HEK293 (cell line): ENCODE measurements at regions not wholly inside any gene's neighbourhood (a gene's known extent, or its start where the extent isn't known, plus 50 kb on each side); places are given as distances from the start of the nearest gene placed in this dataset.

Source experiments
- CTCF ChIA-PET: fragments of 350-600 bp; formaldehyde crosslinking; extraction: SDS; loops from one replicate; lab custom pipeline; 2021; ENCODE audit warnings: antibody characterized with exemption; lab: Yijun Ruan, JAX
- POLR2A ChIA-PET: fragments of 300-600 bp; formaldehyde crosslinking; extraction: SDS; loops from one replicate; lab custom pipeline; 2020; ENCODE audit warnings: antibody characterized with exemption, inconsistent platforms; lab: Yijun Ruan, JAX
- H3K27ac ChIP-seq: fragments of 200-500 bp; sonication (Bioruptor generic); 2 replicates; pipeline ENCODE4 v1.5.1; 2014; ENCODE audit warnings: low read depth, low read length, control low read depth, inconsistent platforms; ENCODE audit errors: extremely low read depth
- H3K36me3 ChIP-seq, 2 experiments: fragments of 200-500 bp in 1 of 2; sonication (Bioruptor generic) in 1 of 2; 1 replicate in 1 of 2; 2 replicates in 1 of 2; pipeline ENCODE4 v1.5.1; 2014 to 2017; ENCODE audit warnings: inconsistent platforms in 2 of 2, low read length in 2 of 2; ENCODE audit not compliant: control insufficient read depth in 2 of 2, insufficient read depth in 1 of 2
- H3K4me1 ChIP-seq: fragments of 200-500 bp; sonication (Bioruptor generic); 2 replicates; pipeline ENCODE4 v1.5.1; 2014; ENCODE audit warnings: mild to moderate bottlenecking, low read length, inconsistent platforms; ENCODE audit not compliant: control insufficient read depth, insufficient read depth
- H3K4me3 ChIP-seq: 2 replicates; pipeline ENCODE4 v1.5.1; 2011; ENCODE audit warnings: low read depth, mild to moderate bottlenecking, control low read depth, low read length, moderate library complexity
- H3K9me3 ChIP-seq: fragments of 200-500 bp; sonication (Bioruptor generic); 2 replicates; pipeline ENCODE4 v1.5.1; 2014; ENCODE audit warnings: low read depth, low read length, inconsistent platforms; ENCODE audit not compliant: control insufficient read depth, insufficient read depth
- EGR2 ChIP-seq: fragments of 450-650 bp; formaldehyde crosslinking; IDR thresholded peaks from 2 replicates; pipeline ENCODE4 v1.5.1; 2016; ENCODE audit warnings: low read depth, missing biosample characterization, missing genetic modification characterization
- INSM2 ChIP-seq: fragments of 450-650 bp; formaldehyde crosslinking; IDR thresholded peaks from 2 replicates; pipeline ENCODE4 v1.5.1; 2016; ENCODE audit warnings: missing biosample characterization, missing genetic modification characterization
- KLF9 ChIP-seq: fragments of 450-650 bp; formaldehyde crosslinking; IDR thresholded peaks from 2 replicates; pipeline ENCODE4 v1.5.1; 2016; ENCODE audit warnings: missing biosample characterization, missing genetic modification characterization, low read depth
- OSR2 ChIP-seq: fragments of 450-650 bp; formaldehyde crosslinking; IDR thresholded peaks from 2 replicates; pipeline ENCODE4 v1.5.1; 2016; ENCODE audit warnings: missing biosample characterization, missing genetic modification characterization
- PRDM1 ChIP-seq: fragments of 450-650 bp; formaldehyde crosslinking; IDR thresholded peaks from 2 replicates; pipeline ENCODE4; 2016; ENCODE audit warnings: missing biosample characterization, missing genetic modification characterization
- SP2 ChIP-seq: fragments of 450-650 bp; formaldehyde crosslinking; IDR thresholded peaks from 2 replicates; pipeline ENCODE4 v1.5.1; 2016; ENCODE audit warnings: missing biosample characterization, missing genetic modification characterization
- ZBTB26 ChIP-seq: fragments of 450-650 bp; formaldehyde crosslinking; optimal IDR thresholded peaks from 2 replicates; pipeline ENCODE3; 2016; ENCODE audit warnings: missing biosample characterization, mild to moderate bottlenecking, missing genetic modification characterization
- ZBTB48 ChIP-seq: fragments of 450-650 bp; formaldehyde crosslinking; IDR thresholded peaks from 2 replicates; pipeline ENCODE4 v1.5.1; 2016; ENCODE audit warnings: missing biosample characterization, missing genetic modification characterization
- ZBTB6 ChIP-seq: fragments of 450-650 bp; formaldehyde crosslinking; IDR thresholded peaks from 2 replicates; pipeline ENCODE4 v1.5.1; 2017; ENCODE audit warnings: missing biosample characterization, missing genetic modification characterization
- ZEB2 ChIP-seq: fragments of 450-650 bp; formaldehyde crosslinking; IDR thresholded peaks from 2 replicates; pipeline ENCODE4 v1.5.1; 2016; ENCODE audit warnings: missing biosample characterization, missing genetic modification characterization
- ZIC2 ChIP-seq: fragments of 450-650 bp; formaldehyde crosslinking; IDR thresholded peaks from 2 replicates; pipeline ENCODE4 v1.5.1; 2016; ENCODE audit warnings: missing biosample characterization, missing genetic modification characterization
- ZNF114 ChIP-seq: fragments of 450-650 bp; formaldehyde crosslinking; IDR thresholded peaks from 2 replicates; pipeline ENCODE4 v1.5.0; 2017; ENCODE audit warnings: missing biosample characterization, missing genetic modification characterization
- ZNF157 ChIP-seq: fragments of 450-650 bp; formaldehyde crosslinking; IDR thresholded peaks from 2 replicates; pipeline ENCODE4 v1.5.1; 2016; ENCODE audit warnings: missing biosample characterization, missing genetic modification characterization
- ZNF184 ChIP-seq: fragments of 450-650 bp; IDR thresholded peaks from 2 replicates; pipeline ENCODE4 v1.5.1; 2018; ENCODE audit warnings: missing biosample characterization, mild to moderate bottlenecking, missing genetic modification characterization
- ZNF335 ChIP-seq: fragments of 450-650 bp; formaldehyde crosslinking; conservative IDR thresholded peaks from 2 replicates; pipeline ENCODE4 v1.5.1; 2016; ENCODE audit warnings: missing biosample characterization, missing genetic modification characterization
- ZNF354C ChIP-seq: fragments of 450-650 bp; formaldehyde crosslinking; IDR thresholded peaks from 2 replicates; pipeline ENCODE4 v1.5.1; 2016; ENCODE audit warnings: missing biosample characterization, missing genetic modification characterization, low read depth, borderline replicate concordance
- ZNF366 ChIP-seq: fragments of 450-650 bp; formaldehyde crosslinking; conservative IDR thresholded peaks from 2 replicates; pipeline ENCODE4 v1.5.1; 2016; ENCODE audit warnings: missing biosample characterization, missing genetic modification characterization
- ZNF398 ChIP-seq: fragments of 450-650 bp; formaldehyde crosslinking; IDR thresholded peaks from 2 replicates; pipeline ENCODE4 v1.5.1; 2017; ENCODE audit warnings: missing biosample characterization, missing genetic modification characterization
- ZNF596 ChIP-seq: fragments of 450-650 bp; IDR thresholded peaks from 2 replicates; pipeline ENCODE4 v1.5.0; 2018; ENCODE audit warnings: missing biosample characterization, mild to moderate bottlenecking, missing genetic modification characterization, moderate library complexity
- ZNF600 ChIP-seq: fragments of 450-650 bp; formaldehyde crosslinking; IDR thresholded peaks from 2 replicates; pipeline ENCODE4 v1.5.1; 2016; ENCODE audit warnings: missing biosample characterization, missing genetic modification characterization
- ZNF658 ChIP-seq: fragments of 450-650 bp; formaldehyde crosslinking; IDR thresholded peaks from 2 replicates; pipeline ENCODE4; 2016; ENCODE audit warnings: missing biosample characterization, missing genetic modification characterization
- ZNF660 ChIP-seq: fragments of 450-650 bp; IDR thresholded peaks from 2 replicates; pipeline ENCODE4 v1.5.1; 2018; ENCODE audit warnings: missing biosample characterization, mild to moderate bottlenecking, missing genetic modification characterization
- ZNF677 ChIP-seq: fragments of 450-650 bp; IDR thresholded peaks from 2 replicates; pipeline ENCODE4 v1.5.0; 2018; ENCODE audit warnings: missing biosample characterization, mild to moderate bottlenecking, missing genetic modification characterization, moderate library complexity
- ZNF701 ChIP-seq: fragments of 450-650 bp; formaldehyde crosslinking; IDR thresholded peaks from 2 replicates; pipeline ENCODE4 v1.5.1; 2016; ENCODE audit warnings: missing biosample characterization, missing genetic modification characterization
- ZNF792 ChIP-seq: fragments of 450-650 bp; formaldehyde crosslinking; IDR thresholded peaks from 2 replicates; pipeline ENCODE4 v1.5.1; 2016; ENCODE audit warnings: missing biosample characterization, missing genetic modification characterization

GRCh38 chr1:10864776-10865175 is 68.3 kb upstream of the CASZ1 start:
- Histone ChIP-seq H3K4me3 (no peak overlapping the region), H3K27ac (no peak overlapping the region), H3K36me3 (no peaks in the 10 kb centered on the region), H3K9me3 (no peaks in the 10 kb centered on the region), H3K4me1 (no peaks in the 10 kb centered on the region)
- POLR2A ChIA-PET, result no interaction called here
- CTCF ChIA-PET, result interaction anchor here (0.6 to 2.0 kb wide), 7 partner anchors 17 to 368 kb away, joined by 3 to 8 read pairs (median 4); no protein-coding TSS in a partner anchor
- TF ChIP-seq ZNF701 (tag by site-specific recombination) (no peak), ZNF354C (tag by site-specific recombination) (no peak), ZIC2 (tag by site-specific recombination) (no peak), ZNF335 (peak; percentile 93)

- TF ChIP-seq INSM2 (tag by site-specific recombination), result no peak
- TF ChIP-seq ZNF366, result peak; percentile 90
- no peak for TF ChIP-seq ZBTB6
- TF ChIP-seq PRDM1 (tag by site-specific recombination), result peak; percentile 99
- 0 out of 2 replicates have a peak, but pooled peaks have one; percentile 19 for TF ChIP-seq ZNF596
- peak; percentile 76 for TF ChIP-seq ZNF398 (tag by site-specific recombination)
- TF ChIP-seq, all 188 proteins: peak for 4
- CTCF ChIA-PET, result interaction anchor here (0.6 to 2.0 kb wide), 7 partner anchors 76 to 369 kb away, joined by 3 to 8 read pairs (median 4); no protein-coding TSS in a partner anchor
- POLR2A ChIA-PET, result no interaction called here
- Histone ChIP-seq H3K9me3 (no peaks in the 10 kb centered on the region), H3K27ac (no peak overlapping the region), H3K36me3 (no peaks in the 10 kb centered on the region), H3K4me3 (no peak overlapping the region), H3K4me1 (no peaks in the 10 kb centered on the region)
Measured at GRCh38 chr1:10865518-10866320, 69.3 kb upstream of the CASZ1 start.

- no peak overlapping the region for H3K27ac ChIP-seq
- CTCF ChIA-PET, result interaction anchor here (0.6 to 2.0 kb wide), 12 partner anchors 12 to 437 kb away, joined by 3 to 8 read pairs (median 4); no protein-coding TSS in a partner anchor
- POLR2A ChIA-PET, result interaction anchor here (0.6 to 0.7 kb wide), 2 partner anchors 338 to 895 kb away, joined by 3 read pairs; no protein-coding TSS in a partner anchor
- no peaks in the 10 kb centered on the region for H3K4me1 ChIP-seq
- peak overlapping the region; percentile 45 for H3K4me3 ChIP-seq
- H3K9me3 ChIP-seq, result no peaks in the 10 kb centered on the region
- H3K36me3 ChIP-seq, result no peaks in the 10 kb centered on the region
- no peak for TF ChIP-seq ZBTB48 (tag by site-specific recombination)
- TF ChIP-seq ZNF660 (tag by site-specific recombination), result no peak
- peak; percentile 50; the same call in 1 of the 2 replicates for TF ChIP-seq EGR2 (tag by site-specific recombination)
- TF ChIP-seq OSR2, result no peak
- no peak for TF ChIP-seq ZNF184 (tag by site-specific recombination)
- TF ChIP-seq KLF9, result 0 out of 2 replicates have a peak, but pooled peaks have one; percentile 48
- no peak for TF ChIP-seq ZNF792 (tag by site-specific recombination)
- TF ChIP-seq ZBTB26 (tag by site-specific recombination), result peak; percentile 43
- TF ChIP-seq ZEB2 (tag by site-specific recombination), result 0 out of 2 replicates have a peak, but pooled peaks have one; percentile 12
- TF ChIP-seq ZNF600 (tag by site-specific recombination), result peak; percentile 40; the same call in 1 of the 2 replicates
- no peak for TF ChIP-seq ZNF677 (tag by site-specific recombination)
- TF ChIP-seq SP2 (tag by site-specific recombination), result peak; percentile 10; the same call in 1 of the 2 replicates
- TF ChIP-seq ZNF114 (tag by site-specific recombination), result no peak
- TF ChIP-seq ZNF658 (tag by site-specific recombination), result no peak
- no peak for TF ChIP-seq ZNF157 (tag by site-specific recombination)
Measured at GRCh38 chr1:10866321-10867093, 70.1 kb upstream of the CASZ1 start.
